SJCRH30 (cell line): ENCODE measurements at regions not wholly inside any gene's neighbourhood (a gene's known extent, or its start where the extent isn't known, plus 50 kb on each side); places are given as distances from the start of the nearest gene placed in this dataset.
A peak's percentile ranks its signal among the peaks of the same experiment; 100 is the strongest.

Experiments used
- DNase-seq, 2 experiments: peaks; one replicate each; pipeline ENCODE4 v3.0.0-alpha.2; 2015 to 2020
- H3K27ac ChIP-seq: fragments of 250-450 bp; sonication (Bioruptor Pico); 2 replicates; pipeline ENCODE4 v1.5.1; 2020; ENCODE audit warnings: mild to moderate bottlenecking, moderate library complexity
- H3K27me3 ChIP-seq: fragments of 250-450 bp; sonication (Bioruptor Pico); 2 replicates; pipeline ENCODE4 v1.5.1; 2020; ENCODE audit warnings: mild to moderate bottlenecking, moderate library complexity
- H3K36me3 ChIP-seq: fragments of 250-450 bp; sonication (Bioruptor Pico); 2 replicates; pipeline ENCODE4 v1.5.1; 2020; ENCODE audit warnings: mild to moderate bottlenecking, moderate library complexity
- H3K4me1 ChIP-seq: fragments of 250-450 bp; sonication (Bioruptor Pico); 2 replicates; pipeline ENCODE4 v1.5.1; 2020; ENCODE audit warnings: mild to moderate bottlenecking, moderate library complexity
- H3K4me3 ChIP-seq: fragments of 250-450 bp; sonication (Bioruptor Pico); 2 replicates; pipeline ENCODE4 v1.5.1; 2020; ENCODE audit warnings: mild to moderate bottlenecking, moderate library complexity
- H3K9me3 ChIP-seq: fragments of 250-450 bp; sonication (Bioruptor Pico); replicated peaks from 2 replicates; pipeline ENCODE4 v1.5.1; 2020; ENCODE audit warnings: mild to moderate bottlenecking, moderate library complexity

- DNase-seq: no peak
- no peak overlapping the region for H3K27ac ChIP-seq
- H3K9me3 ChIP-seq: no peaks in the 10 kb centered on the region
- H3K4me1 ChIP-seq: peaks cover 22% of the 10 kb centered on the region
- H3K36me3 ChIP-seq: no peaks in the 10 kb centered on the region
- no peak overlapping the region for H3K4me3 ChIP-seq
- no peaks in the 10 kb centered on the region for H3K27me3 ChIP-seq
These were observed 230.2 kb upstream of the ADAMTS9 start for GRCh38 chr3:64917914-64918453.

- Histone ChIP-seq H3K36me3 (no peaks in the 10 kb centered on the region), H3K27ac (no peak overlapping the region), H3K4me3 (no peak overlapping the region), H3K27me3 (no peaks in the 10 kb centered on the region), H3K9me3 (no peaks in the 10 kb centered on the region), H3K4me1 (peaks cover 23% of the 10 kb centered on the region)
- DNase-seq: no peak
These were observed 229.1 kb upstream of the ADAMTS9 start for GRCh38 chr3:64916937-64917336.

DNA sequence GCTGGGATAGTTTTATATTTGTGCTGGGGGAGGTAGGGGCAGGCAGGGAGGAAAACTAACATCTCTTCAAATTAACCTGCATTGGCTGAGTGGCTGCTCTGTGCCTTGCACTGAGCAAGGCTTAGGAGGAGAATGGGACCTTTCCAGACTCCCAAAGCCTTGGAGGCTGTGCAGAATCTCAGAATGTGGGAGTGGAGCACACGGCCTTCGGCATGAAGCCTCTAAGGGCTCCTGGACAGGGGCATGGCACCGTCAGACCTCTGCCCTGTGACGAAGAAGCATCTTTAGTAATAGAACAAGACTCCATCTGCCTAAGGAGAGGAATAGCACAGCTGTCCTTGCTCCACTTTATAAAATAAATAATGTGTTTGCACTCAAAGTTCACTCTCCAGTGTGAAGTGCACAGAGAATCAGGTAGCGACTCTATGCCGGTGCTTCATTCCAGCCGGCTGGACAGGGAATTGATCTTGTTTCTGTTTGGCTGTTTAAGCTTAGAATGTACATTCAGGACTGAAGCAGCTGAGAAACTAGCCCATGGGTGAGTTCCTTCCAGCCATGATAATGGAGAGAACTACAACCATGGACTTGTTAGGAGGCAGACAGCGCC is 228.5 kb upstream of the ADAMTS9 start:
- H3K9me3 ChIP-seq: no peaks in the 10 kb centered on the region
- H3K27ac ChIP-seq: no peak overlapping the region
- DNase-seq: no peak
- no peaks in the 10 kb centered on the region for H3K27me3 ChIP-seq
- no peak overlapping the region for H3K4me3 ChIP-seq
- H3K4me1 ChIP-seq: peaks cover 23% of the 10 kb centered on the region
- H3K36me3 ChIP-seq: no peaks in the 10 kb centered on the region

DNA sequence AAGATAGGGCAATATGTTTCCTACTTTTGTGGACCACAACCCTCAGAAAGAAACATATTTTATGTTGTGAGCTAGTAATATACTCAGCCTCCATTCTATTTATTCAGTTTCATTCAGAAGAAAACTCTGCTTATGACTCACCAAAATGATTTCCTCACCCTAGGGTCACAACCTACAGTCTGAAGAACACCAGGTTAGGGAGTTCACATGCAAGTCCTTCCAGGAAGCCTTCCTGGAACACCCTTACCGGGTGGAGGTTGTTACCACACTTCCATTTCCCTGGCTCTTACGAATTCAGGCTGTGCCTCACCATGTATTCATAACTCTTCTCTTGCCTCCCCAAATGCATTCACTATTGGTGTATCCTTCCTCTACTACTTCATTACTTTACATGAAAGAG is 228.0 kb upstream of the ADAMTS9 start:
- Histone ChIP-seq H3K9me3 (no peaks in the 10 kb centered on the region), H3K36me3 (no peaks in the 10 kb centered on the region), H3K27me3 (no peaks in the 10 kb centered on the region), H3K4me3 (no peak overlapping the region), H3K4me1 (peaks cover 23% of the 10 kb centered on the region), H3K27ac (no peak overlapping the region)
- DNase-seq: no peak

DNA sequence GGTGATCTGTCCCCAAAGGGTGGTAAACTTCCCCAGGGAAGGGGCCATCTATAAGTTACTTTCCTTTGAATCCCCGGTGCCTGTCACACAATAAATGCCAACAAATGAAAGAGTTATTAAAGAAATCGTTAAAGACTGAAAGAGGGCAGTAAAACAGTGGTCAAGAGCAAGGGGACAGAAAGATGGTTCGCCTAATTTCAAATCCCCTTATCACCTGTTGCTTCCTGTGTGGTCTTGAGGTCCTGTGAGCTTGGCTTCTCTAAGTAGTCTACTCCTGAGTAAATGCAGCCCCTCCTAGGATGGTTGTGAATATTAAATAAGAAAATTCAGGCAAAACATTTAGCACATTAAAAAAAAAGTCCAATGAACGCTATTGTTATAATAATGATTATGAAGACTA is 225.7 kb upstream of the ADAMTS9 start:
- Histone ChIP-seq H3K27ac (peak overlapping the region; percentile 32; the same call in 1 of the 2 replicates), H3K9me3 (no peaks in the 10 kb centered on the region), H3K4me3 (no peak overlapping the region)

GRCh38 chr3:64911138-64911537 is 223.3 kb upstream of the ADAMTS9 start:
- DNase-seq: no peak
- H3K36me3 ChIP-seq: no peaks in the 10 kb centered on the region
- no peak overlapping the region for H3K27ac ChIP-seq
- H3K4me1 ChIP-seq: peaks cover 19% of the 10 kb centered on the region
- H3K4me3 ChIP-seq: no peak overlapping the region
- H3K27me3 ChIP-seq: no peaks in the 10 kb centered on the region
- no peaks in the 10 kb centered on the region for H3K9me3 ChIP-seq

More for the DNA sequence above, 225.7 kb upstream of the ADAMTS9 start:
- Histone ChIP-seq H3K4me1 (peaks cover 23% of the 10 kb centered on the region), H3K36me3 (no peaks in the 10 kb centered on the region), H3K27me3 (no peaks in the 10 kb centered on the region)
- peak; percentile 28 to 71 for DNase-seq

GRCh38 chr3:64909757-64910467 is 222.1 kb upstream of the ADAMTS9 start:
- no peaks in the 10 kb centered on the region for H3K9me3 ChIP-seq
- no peaks in the 10 kb centered on the region for H3K27me3 ChIP-seq
- H3K27ac ChIP-seq: no peak overlapping the region
- peaks cover 19% of the 10 kb centered on the region for H3K4me1 ChIP-seq
- no peaks in the 10 kb centered on the region for H3K36me3 ChIP-seq
- DNase-seq: no peak
- H3K4me3 ChIP-seq: no peak overlapping the region

DNA sequence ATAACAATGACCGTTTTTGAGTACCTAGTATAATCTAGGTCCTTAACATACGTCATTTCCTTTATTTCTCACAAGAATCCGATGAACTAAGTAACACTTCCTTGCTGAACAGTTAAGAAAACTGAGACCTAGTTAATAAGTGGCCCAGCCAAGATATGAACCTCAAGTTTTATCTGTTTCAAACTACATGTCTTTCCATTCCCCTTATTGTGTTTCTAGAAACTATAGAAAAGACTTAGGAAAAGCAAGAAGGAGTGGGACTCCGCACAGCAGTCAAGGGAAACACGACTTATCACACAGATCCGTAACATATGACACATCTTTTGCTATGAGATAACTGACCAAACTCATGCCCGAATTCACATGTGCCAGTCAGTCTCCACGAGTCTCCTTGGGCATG is 221.2 kb upstream of the ADAMTS9 start:
- Histone ChIP-seq H3K27me3 (no peaks in the 10 kb centered on the region), H3K9me3 (no peaks in the 10 kb centered on the region), H3K4me3 (no peak overlapping the region), H3K27ac (no peak overlapping the region), H3K36me3 (no peaks in the 10 kb centered on the region), H3K4me1 (peaks cover 10% of the 10 kb centered on the region)
- no peak for DNase-seq

- DNase-seq: no peak
- no peaks in the 10 kb centered on the region for H3K27me3 ChIP-seq
- H3K4me3 ChIP-seq: no peak overlapping the region
- H3K36me3 ChIP-seq: no peaks in the 10 kb centered on the region
- H3K27ac ChIP-seq: no peak overlapping the region
- H3K4me1 ChIP-seq: peaks cover 3% of the 10 kb centered on the region; the same call in 1 of the 2 replicates
- H3K9me3 ChIP-seq: no peaks in the 10 kb centered on the region
These were observed 220.5 kb upstream of the ADAMTS9 start for GRCh38 chr3:64908251-64908685.

GRCh38 chr3:64905906-64906410 is 218.2 kb upstream of the ADAMTS9 start:
- no peaks in the 10 kb centered on the region for H3K27me3 ChIP-seq
- H3K36me3 ChIP-seq: no peaks in the 10 kb centered on the region
- DNase-seq: no peak
- H3K4me3 ChIP-seq: no peak overlapping the region
- no peaks in the 10 kb centered on the region for H3K9me3 ChIP-seq
- no peak overlapping the region for H3K27ac ChIP-seq
- H3K4me1 ChIP-seq: no peaks in the 10 kb centered on the region

- Histone ChIP-seq H3K4me3 (no peak overlapping the region), H3K36me3 (no peaks in the 10 kb centered on the region), H3K27ac (no peak overlapping the region), H3K9me3 (no peaks in the 10 kb centered on the region), H3K27me3 (no peaks in the 10 kb centered on the region), H3K4me1 (no peaks in the 10 kb centered on the region)
- DNase-seq: no peak
These were observed 215.2 kb upstream of the ADAMTS9 start for GRCh38 chr3:64903006-64903405.

GRCh38 chr3:64901986-64902516 is 214.3 kb upstream of the ADAMTS9 start:
- H3K4me1 ChIP-seq: no peaks in the 10 kb centered on the region
- no peak overlapping the region for H3K27ac ChIP-seq
- H3K4me3 ChIP-seq: no peak overlapping the region

DNA sequence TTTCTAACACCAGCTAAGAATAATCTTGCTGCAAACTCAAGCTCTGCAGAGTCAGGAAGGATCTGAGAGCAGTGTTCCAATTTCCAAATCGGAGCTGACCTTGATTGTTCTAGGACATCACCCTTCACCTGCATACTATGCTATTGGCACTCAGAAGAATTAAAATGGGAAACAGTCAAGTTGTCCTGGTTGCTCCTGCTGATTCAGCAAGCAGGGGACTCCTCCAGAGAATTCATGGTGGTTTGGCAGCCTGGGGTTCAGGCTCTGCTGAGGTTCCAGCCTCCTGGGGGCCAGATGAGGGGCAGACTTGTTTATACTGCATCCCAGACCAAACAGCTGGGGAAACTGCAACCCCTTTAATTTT is 213.7 kb upstream of the ADAMTS9 start:
- no peaks in the 10 kb centered on the region for H3K36me3 ChIP-seq
- H3K27me3 ChIP-seq: no peaks in the 10 kb centered on the region
- no peak overlapping the region for H3K4me3 ChIP-seq
- peak; percentile 45 for DNase-seq
- no peak overlapping the region for H3K27ac ChIP-seq
- no peaks in the 10 kb centered on the region for H3K4me1 ChIP-seq
- H3K9me3 ChIP-seq: no peaks in the 10 kb centered on the region

More at GRCh38 chr3:64901986-64902516, 214.3 kb upstream of the ADAMTS9 start:
- no peaks in the 10 kb centered on the region for H3K36me3 ChIP-seq
- no peaks in the 10 kb centered on the region for H3K9me3 ChIP-seq
- DNase-seq: no peak
- no peaks in the 10 kb centered on the region for H3K27me3 ChIP-seq

- no peak overlapping the region for H3K4me3 ChIP-seq
- no peak for DNase-seq
- H3K9me3 ChIP-seq: no peaks in the 10 kb centered on the region
- no peaks in the 10 kb centered on the region for H3K27me3 ChIP-seq
- no peak overlapping the region for H3K27ac ChIP-seq
- no peaks in the 10 kb centered on the region for H3K4me1 ChIP-seq
- H3K36me3 ChIP-seq: no peaks in the 10 kb centered on the region
These were observed 213.1 kb upstream of the ADAMTS9 start for GRCh38 chr3:64900617-64901521.
